AML-193 (cell line): ENCODE measurements at regions not wholly inside any gene's neighbourhood (a gene's known extent, or its start where the extent isn't known, plus 50 kb on each side); places are given as distances from the start of the nearest gene placed in this dataset.
A peak's percentile ranks its signal among the peaks of the same experiment; 100 is the strongest.

Experiments used
- DNase-seq, 2 experiments: peaks; one replicate each; lab custom pipeline; 2025; lab: John Stamatoyannopoulos, UW

GRCh38 chr6:129967427-129967826, 51.0 kb upstream of the L3MBTL3 start:
- DNase-seq: no peak

- DNase-seq: no peak
These were observed 52.3 kb upstream of the L3MBTL3 start for GRCh38 chr6:129966125-129966524.

GRCh38 chr6:129965096-129965495, 53.3 kb upstream of the L3MBTL3 start:
- no peak for DNase-seq

GRCh38 chr6:129959358-129959930, 58.9 kb upstream of the L3MBTL3 start:
- no peak for DNase-seq

- no peak for DNase-seq
These were observed 60.2 kb upstream of the L3MBTL3 start for GRCh38 chr6:129957941-129958898.

- no peak for DNase-seq
These were observed 62.8 kb upstream of the L3MBTL3 start for GRCh38 chr6:129955584-129955983.

- no peak for DNase-seq
These were observed 63.5 kb upstream of the L3MBTL3 start for GRCh38 chr6:129954749-129955431.

- DNase-seq: no peak
These were observed 70.6 kb upstream of the L3MBTL3 start for GRCh38 chr6:129947797-129948196.

GRCh38 chr6:129946439-129947140, 71.8 kb upstream of the L3MBTL3 start:
- no peak for DNase-seq

- no peak for DNase-seq
These were observed 74.6 kb upstream of the L3MBTL3 start for GRCh38 chr6:129943637-129944271.

GRCh38 chr6:129940454-129941195, 77.8 kb upstream of the L3MBTL3 start:
- no peak for DNase-seq

- DNase-seq: no peak
These were observed 77.3 kb upstream of the TMEM244 start for GRCh38 chr6:129938249-129939020.

GRCh38 chr6:129936329-129937165, 75.4 kb upstream of the TMEM244 start:
- DNase-seq: peak; percentile 73 to 78

GRCh38 chr6:129932321-129932720, 71.2 kb upstream of the TMEM244 start:
- no peak for DNase-seq

- no peak for DNase-seq
These were observed 68.3 kb upstream of the TMEM244 start for GRCh38 chr6:129929433-129929832.

GRCh38 chr6:129923530-129924250, 62.6 kb upstream of the TMEM244 start:
- DNase-seq: peak; percentile 73 to 79

- DNase-seq: no peak
These were observed 60.2 kb upstream of the TMEM244 start for GRCh38 chr6:129921169-129921817.
